Left ventricle myocardium inferior (tissue), 1 donor: ENCODE measurements at regions not wholly inside any gene's neighbourhood (a gene's known extent, or its start where the extent isn't known, plus 50 kb on each side); places are given as distances from the start of the nearest gene placed in this dataset.

Source experiments
- DNase-seq: peaks from one replicate; pipeline ENCODE4 v3.0.0-alpha.2; 2020
- H3K27ac ChIP-seq: fragments of 200-600 bp; replicated peaks from 2 replicates; pipeline ENCODE4 v1.8.0; 2021
- H3K27me3 ChIP-seq: fragments of 200-600 bp; 2 replicates; pipeline ENCODE4 v1.8.0; 2021; ENCODE audit warnings: low read depth
- H3K36me3 ChIP-seq: fragments of 200-600 bp; 2 replicates; pipeline ENCODE4 v1.8.0; 2021
- H3K4me1 ChIP-seq: fragments of 200-600 bp; 2 replicates; pipeline ENCODE4 v1.8.0; 2021
- H3K4me3 ChIP-seq: fragments of 200-600 bp; 2 replicates; pipeline ENCODE4 v1.8.0; 2021; ENCODE audit warnings: mild to moderate bottlenecking, moderate library complexity
- H3K9me3 ChIP-seq: fragments of 200-600 bp; replicated peaks from 2 replicates; pipeline ENCODE4 v1.8.0; 2021
- intact Hi-C: fragments of 100-400 bp; cut with micrococcal nuclease; formaldehyde crosslinking; loops from one replicate; pipeline ENCODE4 v1.11.0; 2022
- TF ChIP-seq, protein P1 (sequence below): fragments of 200-600 bp; IDR thresholded peaks from 2 replicates; pipeline ENCODE4 v1.8.0; 2021; ENCODE audit warnings: antibody characterized with exemption, mild to moderate bottlenecking, borderline replicate concordance
- donor health status: DM: no; HTN: yes; CAD: no; lungs with severe emphysema.

DNA sequence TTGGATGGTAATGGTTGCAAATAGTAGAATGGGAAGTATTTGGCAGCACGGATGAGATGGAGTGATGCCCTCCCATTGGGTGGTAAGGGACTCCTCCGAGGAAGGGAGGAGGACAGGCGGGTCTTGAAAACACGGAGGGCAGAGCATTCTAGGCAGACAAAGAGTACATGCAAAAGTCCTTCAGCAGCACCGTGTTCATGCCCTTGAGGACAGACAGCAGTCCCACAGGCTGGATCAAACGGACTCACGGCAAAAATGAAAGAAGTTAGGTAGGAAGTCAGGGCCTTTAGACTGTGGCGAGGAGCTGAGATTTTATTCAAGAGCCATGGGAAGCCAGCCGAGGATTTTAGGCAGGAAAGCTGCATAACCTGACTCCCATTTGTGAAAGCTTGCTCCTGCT lies 253.9 kb downstream of the RHOU start:
- intact Hi-C loops, result no loop called here
- peak overlapping the region; percentile 76 for H3K27ac ChIP-seq
- H3K9me3 ChIP-seq, result no peaks in the 10 kb centered on the region
- no peaks in the 10 kb centered on the region for H3K36me3 ChIP-seq
- no peaks in the 10 kb centered on the region for H3K27me3 ChIP-seq
- no peak for DNase-seq
- no peak overlapping the region for H3K4me3 ChIP-seq
- peaks cover 44% of the 10 kb centered on the region for H3K4me1 ChIP-seq
- TF ChIP-seq, protein P1, sequence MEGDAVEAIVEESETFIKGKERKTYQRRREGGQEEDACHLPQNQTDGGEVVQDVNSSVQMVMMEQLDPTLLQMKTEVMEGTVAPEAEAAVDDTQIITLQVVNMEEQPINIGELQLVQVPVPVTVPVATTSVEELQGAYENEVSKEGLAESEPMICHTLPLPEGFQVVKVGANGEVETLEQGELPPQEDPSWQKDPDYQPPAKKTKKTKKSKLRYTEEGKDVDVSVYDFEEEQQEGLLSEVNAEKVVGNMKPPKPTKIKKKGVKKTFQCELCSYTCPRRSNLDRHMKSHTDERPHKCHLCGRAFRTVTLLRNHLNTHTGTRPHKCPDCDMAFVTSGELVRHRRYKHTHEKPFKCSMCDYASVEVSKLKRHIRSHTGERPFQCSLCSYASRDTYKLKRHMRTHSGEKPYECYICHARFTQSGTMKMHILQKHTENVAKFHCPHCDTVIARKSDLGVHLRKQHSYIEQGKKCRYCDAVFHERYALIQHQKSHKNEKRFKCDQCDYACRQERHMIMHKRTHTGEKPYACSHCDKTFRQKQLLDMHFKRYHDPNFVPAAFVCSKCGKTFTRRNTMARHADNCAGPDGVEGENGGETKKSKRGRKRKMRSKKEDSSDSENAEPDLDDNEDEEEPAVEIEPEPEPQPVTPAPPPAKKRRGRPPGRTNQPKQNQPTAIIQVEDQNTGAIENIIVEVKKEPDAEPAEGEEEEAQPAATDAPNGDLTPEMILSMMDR, result no peak

DNA sequence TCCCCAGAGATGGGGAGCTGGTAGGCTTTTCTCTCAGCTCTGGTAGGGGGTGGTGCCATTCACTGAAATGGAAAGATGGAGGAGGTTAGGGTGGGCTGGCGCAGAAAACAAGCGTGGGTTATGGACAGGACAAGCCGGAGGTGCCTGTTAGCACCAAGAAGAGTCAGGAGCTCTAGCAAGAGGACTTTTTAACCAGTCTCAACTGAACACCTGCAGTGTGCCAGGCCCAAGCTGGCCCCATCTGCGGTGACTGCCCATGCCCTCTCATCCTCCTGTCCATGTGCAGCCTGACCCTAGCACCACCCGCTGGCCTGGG lies 254.4 kb downstream of the RHOU start:
- Histone ChIP-seq H3K4me1 (peaks cover 44% of the 10 kb centered on the region), H3K9me3 (no peaks in the 10 kb centered on the region), H3K4me3 (no peak overlapping the region), H3K27ac (peak overlapping the region; percentile 76), H3K36me3 (no peaks in the 10 kb centered on the region), H3K27me3 (no peaks in the 10 kb centered on the region)
- TF ChIP-seq, protein P1, result no peak
- DNase-seq, result no peak
- intact Hi-C loops, result no loop called here

DNA sequence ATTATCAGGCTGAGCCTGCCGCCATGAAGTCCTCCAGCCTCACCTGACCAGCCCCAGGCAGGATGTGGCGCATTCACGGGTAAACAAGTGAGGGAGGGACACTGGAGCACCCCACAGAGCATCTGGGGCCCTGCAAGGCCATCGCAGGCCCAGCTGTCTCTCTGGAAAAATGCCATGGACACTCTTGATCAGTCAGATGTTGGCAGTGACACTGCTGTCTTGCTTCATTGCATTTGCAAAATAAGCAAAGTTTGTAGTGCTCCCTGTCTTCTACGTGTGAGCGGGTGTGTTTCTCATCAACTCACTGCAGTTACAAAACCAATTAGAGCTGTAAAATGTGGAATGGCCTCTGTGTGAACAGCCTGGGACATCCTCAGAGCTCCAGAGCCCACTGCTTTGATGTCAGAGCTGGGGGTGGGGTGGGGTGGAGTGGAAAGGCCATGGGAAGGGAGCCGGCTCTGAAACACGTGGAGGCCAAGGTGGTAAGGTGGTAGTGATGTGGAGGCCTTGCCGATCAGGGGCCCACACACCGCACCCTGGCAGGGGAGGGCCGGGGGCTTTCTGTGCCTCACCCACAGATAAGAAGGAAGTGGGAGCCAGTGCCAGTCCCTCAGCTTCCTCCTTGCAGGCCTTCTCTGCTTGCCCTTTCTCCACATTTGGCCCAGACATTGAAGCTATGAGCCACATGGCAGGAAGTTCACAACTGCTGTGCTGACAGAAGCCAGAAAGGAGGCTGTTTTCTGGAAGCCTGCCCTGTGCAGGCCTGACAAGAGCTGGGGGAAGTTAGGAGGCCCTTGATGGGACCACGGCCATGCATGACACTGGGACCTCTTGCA lies 254.9 kb downstream of the RHOU start:
- H3K4me1 ChIP-seq, result peaks cover 44% of the 10 kb centered on the region
- H3K36me3 ChIP-seq, result no peaks in the 10 kb centered on the region
- TF ChIP-seq, protein P1, result no peak
- H3K9me3 ChIP-seq, result no peaks in the 10 kb centered on the region
- intact Hi-C loops, result no loop called here
- no peak overlapping the region for H3K4me3 ChIP-seq
- no peaks in the 10 kb centered on the region for H3K27me3 ChIP-seq
- H3K27ac ChIP-seq, result peak overlapping the region; percentile 76
- peak; percentile 74 for DNase-seq

DNA sequence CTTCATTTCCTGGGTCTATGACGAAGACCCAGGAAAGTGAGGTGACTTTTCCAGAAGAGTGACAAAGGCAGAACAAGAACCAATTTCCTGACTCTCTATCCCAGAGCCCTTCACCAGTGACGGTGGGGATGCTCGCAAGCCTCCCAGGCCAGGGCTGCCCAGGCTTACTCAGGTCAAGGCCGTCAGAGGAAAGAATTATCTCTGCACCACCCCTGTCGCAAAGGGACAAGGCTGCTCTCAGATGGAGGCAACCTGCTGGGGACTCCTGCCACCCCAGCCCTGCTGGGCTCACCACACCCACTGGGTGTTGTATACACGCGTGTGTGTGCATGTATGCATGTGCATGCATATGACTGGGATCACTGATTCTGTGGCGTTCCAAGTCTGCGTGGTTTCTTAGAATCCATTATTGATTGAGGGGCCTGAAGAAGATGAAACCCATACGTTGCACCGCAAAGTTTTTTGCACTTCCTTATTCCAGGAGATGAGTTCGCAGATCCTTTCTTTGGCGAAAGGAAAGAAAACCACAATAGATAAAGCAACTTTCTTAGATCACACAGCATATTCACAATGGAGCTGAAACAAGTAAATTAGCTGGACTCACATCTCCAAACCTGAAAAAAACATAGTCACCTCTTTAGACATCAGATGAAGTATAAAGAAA lies 255.8 kb downstream of the RHOU start:
- H3K27ac ChIP-seq, result peak overlapping the region; percentile 76
- peaks cover 42% of the 10 kb centered on the region for H3K4me1 ChIP-seq
- no peaks in the 10 kb centered on the region for H3K27me3 ChIP-seq
- H3K36me3 ChIP-seq, result no peaks in the 10 kb centered on the region
- no peak for DNase-seq
- TF ChIP-seq, protein P1, result no peak
- no peaks in the 10 kb centered on the region for H3K9me3 ChIP-seq
- H3K4me3 ChIP-seq, result no peak overlapping the region
- intact Hi-C loops, result no loop called here

DNA sequence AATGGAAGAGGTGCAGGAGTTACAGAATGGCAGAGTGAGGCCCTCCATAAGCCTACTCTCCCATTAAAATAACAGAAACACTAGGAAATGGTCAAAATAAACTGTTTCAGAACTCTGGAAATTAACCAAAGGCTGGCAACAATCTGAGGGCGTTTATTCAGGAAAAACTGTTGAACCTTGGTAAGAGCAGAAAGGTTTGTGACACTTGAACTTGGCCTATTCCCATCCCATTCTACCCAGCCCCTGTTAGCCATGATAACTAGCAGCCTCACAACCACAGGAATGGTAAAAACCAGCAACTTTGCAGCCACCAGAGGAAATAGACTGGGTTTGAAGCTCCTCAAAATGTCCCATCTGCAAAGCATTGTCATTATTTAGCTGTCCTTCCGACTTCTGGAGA lies 256.8 kb downstream of the RHOU start:
- TF ChIP-seq, protein P1, result no peak
- DNase-seq, result no peak
- Histone ChIP-seq H3K4me3 (no peak overlapping the region), H3K27me3 (no peaks in the 10 kb centered on the region), H3K36me3 (no peaks in the 10 kb centered on the region), H3K9me3 (no peaks in the 10 kb centered on the region), H3K27ac (no peak overlapping the region), H3K4me1 (peaks cover 35% of the 10 kb centered on the region)
- intact Hi-C loops, result no loop called here
